ENCODE measurements at regions not wholly inside any gene's neighbourhood (a gene's known extent, or its start where the extent isn't known, plus 50 kb on each side); places are given as distances from the start of the nearest gene placed in this dataset.

GRCh38 chr1:220330265-220330664, 58.0 kb upstream of the RAB3GAP2 start:
- Histone ChIP-seq H3K36me3 (ENCODE audit: low read depth) (no peaks in the 10 kb centered on the region), H3K9me3 (no peaks in the 10 kb centered on the region), H3K4me3 (no peak overlapping the region), H3K4me1 (ENCODE audit: low read depth) (no peaks in the 10 kb centered on the region)
- no peak for TF ChIP-seq CTCF (IDR thresholded peaks at IDR 0.05)
- ATAC-seq (peak; percentile 27), DNase-seq (no peak)
- intact Hi-C loops (cut with DNase I, micrococcal nuclease), result no loop called here

- no peaks in the 10 kb centered on the region for H3K4me1 ChIP-seq (ENCODE audit: low read depth)
- intact Hi-C loops (cut with DNase I, micrococcal nuclease), result no loop called here
- no peaks in the 10 kb centered on the region for H3K9me3 ChIP-seq
- TF ChIP-seq CTCF (IDR thresholded peaks at IDR 0.05), result no peak
- no peaks in the 10 kb centered on the region for H3K36me3 ChIP-seq (ENCODE audit: low read depth)
- H3K4me3 ChIP-seq, result no peak overlapping the region
- ATAC-seq (no peak), DNase-seq (no peak)
Observed at GRCh38 chr1:220327106-220327505, 54.9 kb upstream of the RAB3GAP2 start.

- DNase-seq, result no peak
- no peak for ATAC-seq
- TF ChIP-seq CTCF (IDR thresholded peaks at IDR 0.05), result no peak
- Histone ChIP-seq H3K4me1 (ENCODE audit: low read depth) (no peaks in the 10 kb centered on the region), H3K36me3 (ENCODE audit: low read depth) (no peaks in the 10 kb centered on the region), H3K4me3 (no peak overlapping the region), H3K9me3 (no peaks in the 10 kb centered on the region)
- intact Hi-C loops (cut with DNase I, micrococcal nuclease), result no loop called here
Observed at GRCh38 chr1:220326578-220326977, 54.3 kb upstream of the RAB3GAP2 start.

DNA sequence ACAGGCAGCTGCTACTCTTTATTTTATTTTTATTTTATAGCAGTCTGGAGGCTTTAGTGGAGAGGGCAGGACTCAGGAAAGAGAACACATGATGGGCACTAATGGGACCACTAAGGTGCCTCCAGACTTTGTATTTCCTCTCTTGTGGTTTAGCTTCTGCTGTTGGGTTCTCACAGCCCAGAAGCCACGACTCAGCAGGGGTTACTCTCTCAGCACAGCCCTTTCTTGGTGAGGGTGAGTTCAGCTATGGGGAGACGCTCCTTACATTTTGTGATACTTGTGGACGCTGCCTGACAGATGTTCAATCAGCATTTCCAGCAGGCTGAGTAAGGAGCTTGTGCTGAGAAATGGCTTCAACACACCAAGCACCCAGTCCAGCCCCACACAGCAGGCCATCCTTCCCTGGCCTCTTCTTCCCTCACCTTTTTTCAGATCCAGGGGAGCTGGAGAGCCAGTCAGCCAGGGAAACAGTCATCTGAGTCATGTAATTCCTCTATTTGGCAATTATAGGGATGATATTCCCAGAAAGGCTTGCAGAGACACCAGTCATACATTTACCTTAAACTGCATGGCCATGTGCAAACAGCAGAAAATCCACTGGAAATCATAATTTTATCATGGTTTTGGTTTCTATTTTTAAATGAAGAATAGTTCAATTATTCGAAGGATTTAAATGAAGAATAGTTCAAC, 53.2 kb upstream of the RAB3GAP2 start:
- H3K9me3 ChIP-seq, result no peaks in the 10 kb centered on the region
- H3K4me3 ChIP-seq, result no peak overlapping the region
- H3K4me1 ChIP-seq (ENCODE audit: low read depth), result no peaks in the 10 kb centered on the region
- intact Hi-C loops (cut with DNase I, micrococcal nuclease), result no loop called here
- no peaks in the 10 kb centered on the region for H3K36me3 ChIP-seq (ENCODE audit: low read depth)
- TF ChIP-seq CTCF (IDR thresholded peaks at IDR 0.05), result no peak
- DNase-seq, result no peak
- ATAC-seq, result no peak

- Histone ChIP-seq H3K4me1 (ENCODE audit: low read depth) (no peaks in the 10 kb centered on the region), H3K9me3 (no peaks in the 10 kb centered on the region), H3K4me3 (no peak overlapping the region), H3K36me3 (ENCODE audit: low read depth) (no peaks in the 10 kb centered on the region)
- TF ChIP-seq CTCF (IDR thresholded peaks at IDR 0.05), result no peak
- DNase-seq (no peak), ATAC-seq (no peak)
- intact Hi-C loops (cut with DNase I, micrococcal nuclease), result no loop called here
Observed at GRCh38 chr1:220323717-220324116, 51.5 kb upstream of the RAB3GAP2 start.

GRCh38 chr1:220322570-220322969, 50.3 kb upstream of the RAB3GAP2 start:
- ATAC-seq (no peak), DNase-seq (no peak)
- H3K36me3 ChIP-seq (ENCODE audit: low read depth), result no peaks in the 10 kb centered on the region
- H3K9me3 ChIP-seq, result no peaks in the 10 kb centered on the region
- no peak overlapping the region for H3K4me3 ChIP-seq
- intact Hi-C loops (cut with DNase I, micrococcal nuclease), result no loop called here
- no peaks in the 10 kb centered on the region for H3K4me1 ChIP-seq (ENCODE audit: low read depth)
- no peak for TF ChIP-seq CTCF (IDR thresholded peaks at IDR 0.05)
